ENCODE measurements at regions not wholly inside any gene's neighbourhood (a gene's known extent, or its start where the extent isn't known, plus 50 kb on each side); places are given as distances from the start of the nearest gene placed in this dataset.

GRCh38 chr1:105655032-105655431 is 1401.4 kb upstream of the PRMT6 start:
- TF ChIP-seq CTCF (IDR thresholded peaks at IDR 0.05 in 8 of 11, conservative IDR thresholded peaks at IDR 0.05 in 3 of 11), result no peak
- TF ChIP-seq POLR2A (IDR thresholded peaks at IDR 0.05), result no peak
- no peak for TF ChIP-seq POLR2AphosphoS5 (IDR thresholded peaks at IDR 0.05)
